HepG2 (cell line): ENCODE measurements at regions not wholly inside any gene's neighbourhood (a gene's known extent, or its start where the extent isn't known, plus 50 kb on each side); places are given as distances from the start of the nearest gene placed in this dataset.
A peak's percentile ranks its signal among the peaks of the same experiment; 100 is the strongest.

Experiments used
- ATAC-seq: fragments of 200-7000 bp; cut with Tn5 transposase; 3 replicates; pipeline ENCODE4 v1.9.1; 2020; ENCODE audit warnings: mild to moderate bottlenecking, moderate library complexity
- BruUV-seq: library from RNA; stranded (reverse); fragments of 400-500 nt; replicated peaks from 2 replicates; lab custom pipeline; 2021; lab: Mats Ljungman, UMichigan
- CTCF ChIA-PET: fragments of 300-600 bp; formaldehyde crosslinking; extraction: SDS; loops from one replicate; lab custom pipeline; 2021; ENCODE audit warnings: low total read pairs, inconsistent platforms, low intra/inter-chr PET ratio; lab: Yijun Ruan, JAX
- POLR2A ChIA-PET: fragments of 350-600 bp; sonication (Branson Sonifier 250); formaldehyde crosslinking; loops from one replicate; lab custom pipeline; 2020; ENCODE audit warnings: antibody characterized with exemption, inconsistent platforms; lab: Yijun Ruan, JAX
- DNase-seq: peaks from one replicate; pipeline ENCODE4 v3.0.0-alpha.2; 2015; ENCODE audit warnings: low spot score
- FAIRE-seq: peaks from 3 replicates; lab custom pipeline; 2011; peaks lifted over from hg19 to GRCh38; lab: Jason Lieb, UNC
- H2AFZ ChIP-seq: one replicate; pipeline ENCODE4 v1.6.1; 2011; ENCODE audit warnings: low read length, inconsistent platforms
- H3K27ac ChIP-seq: fragments of 300-600 bp; 3 replicates; pipeline ENCODE4 v1.8.0; 2011; ENCODE audit warnings: mixed run types, mild to moderate bottlenecking, mixed read lengths, low read length, inconsistent platforms; ENCODE audit not compliant: insufficient read depth; ENCODE audit errors: extremely low read length
- H3K27me3 ChIP-seq, 2 experiments: fragments of 200-600 bp in 1 of 2; 2 replicates in 1 of 2; 3 replicates in 1 of 2; pipeline versions ENCODE4 v1.6.0 to v1.8.0; 2011; ENCODE audit warnings: low read length in 2 of 2, mild to moderate bottlenecking in 2 of 2, moderate library complexity in 2 of 2, inconsistent platforms in 1 of 2; ENCODE audit not compliant: insufficient read depth in 2 of 2, control insufficient read depth in 1 of 2
- H3K36me3 ChIP-seq, 2 experiments: fragments of 200-600 bp in 1 of 2; replicated peaks in 1 of 2; 2 replicates in 1 of 2; 3 replicates in 1 of 2; pipeline versions ENCODE4 v1.5.1 to v1.8.0; 2011; ENCODE audit warnings: low read length in 2 of 2, inconsistent platforms in 1 of 2; ENCODE audit not compliant: insufficient read depth in 2 of 2, control insufficient read depth in 1 of 2
- H3K4me1 ChIP-seq: 2 replicates; pipeline ENCODE4 v1.5.1; 2012; ENCODE audit warnings: low read length, inconsistent platforms; ENCODE audit not compliant: insufficient read depth
- H3K4me2 ChIP-seq: 2 replicates; pipeline ENCODE4 v1.6.0; 2011; ENCODE audit warnings: low read depth, low read length, inconsistent platforms
- H3K4me3 ChIP-seq, 3 experiments: fragments of 200-600 bp in 1 of 3; sonication (generic), shearing (Covaris generic) in 1 of 3; replicated peaks in 1 of 3; 2 replicates each; pipeline ENCODE4 v1.5.1; 2011 to 2016; ENCODE audit warnings: low read length in 3 of 3, inconsistent platforms in 2 of 3, low read depth in 2 of 3, mild to moderate bottlenecking in 2 of 3, control low read depth in 1 of 3, mixed read lengths in 1 of 3; ENCODE audit not compliant: insufficient read depth in 1 of 3
- H3K79me2 ChIP-seq: one replicate; pipeline ENCODE4 v1.6.1; 2011; ENCODE audit warnings: low read length, inconsistent platforms; ENCODE audit not compliant: insufficient read depth
- H3K9ac ChIP-seq: 2 replicates; pipeline ENCODE4 v1.6.0; 2011; ENCODE audit warnings: mild to moderate bottlenecking, low read depth, low read length, inconsistent platforms; ENCODE audit not compliant: insufficient read depth
- H3K9me3 ChIP-seq: 2 replicates; pipeline ENCODE4 v1.5.1; 2012; ENCODE audit warnings: mild to moderate bottlenecking, low read length
- H4K20me1 ChIP-seq: 2 replicates; pipeline ENCODE4 v1.6.0; 2011; ENCODE audit warnings: inconsistent platforms, mild to moderate bottlenecking, low read length, moderate library complexity; ENCODE audit not compliant: insufficient read depth
- ATF7 ChIP-seq, 2 experiments: fragments of 450-650 bp in 1 of 2; sonication (generic) in 1 of 2; formaldehyde crosslinking in 1 of 2; IDR thresholded peaks; 2 replicates each; pipeline versions ENCODE4 v1.4.0 to v1.6.1; 2016 to 2020; ENCODE audit warnings: antibody characterized with exemption in 1 of 2, mild to moderate bottlenecking in 1 of 2, missing genetic modification reagents in 1 of 2
- ATRX ChIP-seq: sonication (generic); formaldehyde crosslinking; IDR thresholded peaks from 2 replicates; pipeline ENCODE4 v1.4.0; 2020; ENCODE audit warnings: missing genetic modification reagents, borderline replicate concordance
- CENPX ChIP-seq: sonication (generic); formaldehyde crosslinking; IDR thresholded peaks from 2 replicates; pipeline ENCODE4 v1.9.0; 2021; ENCODE audit warnings: mild to moderate bottlenecking, missing genetic modification reagents, moderate library complexity
- CREB1 ChIP-seq, 2 experiments: fragments of 450-650 bp in 1 of 2; IDR thresholded peaks; 2 replicates each; pipeline ENCODE4 v1.6.1; 2016 to 2017; ENCODE audit warnings: control low read depth in 1 of 2, mild to moderate bottlenecking in 1 of 2, missing compliant biosample characterization in 1 of 2, missing genetic modification characterization in 1 of 2
- GPN1 ChIP-seq: sonication (generic); formaldehyde crosslinking; IDR thresholded peaks from 2 replicates; pipeline ENCODE4 v1.5.1; 2020; ENCODE audit warnings: missing genetic modification reagents, borderline replicate concordance
- KLF13 ChIP-seq: sonication (generic); formaldehyde crosslinking; IDR thresholded peaks from 2 replicates; pipeline ENCODE4 v1.4.0; 2020; ENCODE audit warnings: mild to moderate bottlenecking, missing genetic modification reagents
- KLF16 ChIP-seq, 2 experiments: sonication (generic) in 1 of 2; formaldehyde crosslinking in 1 of 2; IDR thresholded peaks; 2 replicates each; pipeline versions ENCODE4 v1.6.1 to v1.8.0; 2016 to 2023; ENCODE audit warnings: missing genetic modification reagents in 2 of 2, missing compliant biosample characterization in 1 of 2
- RAD51 ChIP-seq: fragments of 450-650 bp; IDR thresholded peaks from 2 replicates; pipeline ENCODE4 v1.6.1; 2016; ENCODE audit warnings: borderline replicate concordance
- ZNF383 ChIP-seq: sonication (generic); formaldehyde crosslinking; IDR thresholded peaks from 2 replicates; pipeline ENCODE4 v1.4.0; 2020; ENCODE audit warnings: missing genetic modification reagents, mild to moderate bottlenecking, borderline replicate concordance
- ZSCAN21 ChIP-seq: sonication (generic); formaldehyde crosslinking; IDR thresholded peaks from 2 replicates; pipeline ENCODE4 v1.8.0; 2022; ENCODE audit warnings: mild to moderate bottlenecking, missing genetic modification reagents, moderate library complexity, borderline replicate concordance
- WGBS: methylation state at CpG from one replicate; pipeline ENCODE4 v1.1.6; 2017; ENCODE audit warnings: low lambda C conversion rate; 5-methylcytosine and 5-hydroxymethylcytosine counted together
- in situ Hi-C: cut with HindIII; loops from 2 replicates; pipeline ENCODE4 v1.10.0; 2017; ENCODE audit warnings: low pct_unique_long_range_greater_than_20kb; ENCODE audit not compliant: extremely low pct_ligation_motif_present
- intact Hi-C: fragments of 100-400 bp; cut with micrococcal nuclease; formaldehyde crosslinking; loops from one replicate; pipeline ENCODE4 v1.10.0; 2022; ENCODE audit not compliant: unreplicated experiment
- TF ChIP-seq, protein P1 (sequence below): sonication (generic); formaldehyde crosslinking; IDR thresholded peaks from 2 replicates; pipeline ENCODE4 v1.5.0; 2020; ENCODE audit warnings: mild to moderate bottlenecking, missing genetic modification reagents, moderate library complexity
- TF ChIP-seq, protein P2 (sequence below): sonication (generic); formaldehyde crosslinking; IDR thresholded peaks from 2 replicates; pipeline ENCODE4 v1.5.1; 2020; ENCODE audit warnings: mild to moderate bottlenecking, missing genetic modification reagents, borderline replicate concordance
- TF ChIP-seq, protein P3 (sequence below): sonication (generic); formaldehyde crosslinking; IDR thresholded peaks from 2 replicates; pipeline ENCODE4 v1.4.0; 2020; ENCODE audit warnings: missing genetic modification reagents, borderline replicate concordance

DNA sequence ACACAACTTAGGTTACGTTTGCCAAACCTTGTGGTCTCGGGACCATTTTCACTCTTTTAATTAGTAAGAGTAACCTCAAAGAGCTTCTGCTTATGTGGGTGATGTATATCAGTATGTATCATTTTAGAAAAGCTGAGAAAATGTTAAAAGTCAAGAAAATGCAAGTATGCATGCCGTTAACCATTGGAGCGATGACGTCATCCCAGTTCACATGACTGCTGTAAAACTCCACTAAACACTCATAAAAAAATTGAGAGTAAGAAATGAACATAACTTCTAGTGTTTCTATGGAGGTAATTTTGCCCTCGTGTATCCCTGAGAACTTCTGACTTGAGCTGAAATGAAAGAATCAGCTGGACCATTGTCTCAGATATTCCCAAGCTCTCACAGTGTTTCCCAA, 250.0 kb upstream of the CDH4 start:
- no TSS peak for BruUV-seq
- H3K79me2 ChIP-seq: no peaks in the 10 kb centered on the region
- no peaks in the 10 kb centered on the region for H4K20me1 ChIP-seq
- no peaks in the 10 kb centered on the region for H3K36me3 ChIP-seq
- no peak overlapping the region for H3K27ac ChIP-seq
- intact Hi-C loops: no loop called here
- TF ChIP-seq RAD51: no peak
- no peak for TF ChIP-seq ZSCAN21 (CRISPR knock-in tag)
- TF ChIP-seq ZNF383 (CRISPR knock-in tag): no peak
- no peak for TF ChIP-seq KLF16 (CRISPR knock-in tag; IDR thresholded peaks at IDR 0.05)
- TF ChIP-seq KLF13 (CRISPR knock-in tag): no peak
- TF ChIP-seq ATF7 (IDR thresholded peaks at IDR 0.05): peak; percentile 100
- no peak for TF ChIP-seq ATF7 (CRISPR knock-in tag; IDR thresholded peaks at IDR 0.05)
- TF ChIP-seq, protein P1, sequence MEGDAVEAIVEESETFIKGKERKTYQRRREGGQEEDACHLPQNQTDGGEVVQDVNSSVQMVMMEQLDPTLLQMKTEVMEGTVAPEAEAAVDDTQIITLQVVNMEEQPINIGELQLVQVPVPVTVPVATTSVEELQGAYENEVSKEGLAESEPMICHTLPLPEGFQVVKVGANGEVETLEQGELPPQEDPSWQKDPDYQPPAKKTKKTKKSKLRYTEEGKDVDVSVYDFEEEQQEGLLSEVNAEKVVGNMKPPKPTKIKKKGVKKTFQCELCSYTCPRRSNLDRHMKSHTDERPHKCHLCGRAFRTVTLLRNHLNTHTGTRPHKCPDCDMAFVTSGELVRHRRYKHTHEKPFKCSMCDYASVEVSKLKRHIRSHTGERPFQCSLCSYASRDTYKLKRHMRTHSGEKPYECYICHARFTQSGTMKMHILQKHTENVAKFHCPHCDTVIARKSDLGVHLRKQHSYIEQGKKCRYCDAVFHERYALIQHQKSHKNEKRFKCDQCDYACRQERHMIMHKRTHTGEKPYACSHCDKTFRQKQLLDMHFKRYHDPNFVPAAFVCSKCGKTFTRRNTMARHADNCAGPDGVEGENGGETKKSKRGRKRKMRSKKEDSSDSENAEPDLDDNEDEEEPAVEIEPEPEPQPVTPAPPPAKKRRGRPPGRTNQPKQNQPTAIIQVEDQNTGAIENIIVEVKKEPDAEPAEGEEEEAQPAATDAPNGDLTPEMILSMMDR (CRISPR knock-in tag): no peak
- peak; percentile 98 for TF ChIP-seq CREB1 (IDR thresholded peaks at IDR 0.05)
- no peak for TF ChIP-seq CREB1 (CRISPR knock-in tag; IDR thresholded peaks at IDR 0.05)
- TF ChIP-seq, protein P2, sequence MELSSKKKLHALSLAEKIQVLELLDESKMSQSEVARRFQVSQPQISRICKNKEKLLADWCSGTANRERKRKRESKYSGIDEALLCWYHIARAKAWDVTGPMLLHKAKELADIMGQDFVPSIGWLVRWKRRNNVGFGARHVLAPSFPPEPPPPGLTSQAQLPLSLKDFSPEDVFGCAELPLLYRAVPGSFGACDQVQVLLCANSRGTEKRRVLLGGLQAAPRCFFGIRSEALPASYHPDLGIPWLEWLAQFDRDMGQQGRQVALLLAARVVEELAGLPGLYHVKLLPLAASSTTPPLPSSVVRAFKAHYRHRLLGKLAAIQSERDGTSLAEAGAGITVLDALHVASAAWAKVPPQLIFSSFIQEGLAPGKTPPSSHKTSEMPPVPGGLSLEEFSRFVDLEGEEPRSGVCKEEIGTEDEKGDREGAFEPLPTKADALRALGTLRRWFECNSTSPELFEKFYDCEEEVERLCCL (CRISPR knock-in tag): no peak
- TF ChIP-seq CENPX (CRISPR knock-in tag): no peak
- no peak for TF ChIP-seq ATRX (CRISPR knock-in tag)
- no peak for TF ChIP-seq GPN1
- TF ChIP-seq, protein P3, sequence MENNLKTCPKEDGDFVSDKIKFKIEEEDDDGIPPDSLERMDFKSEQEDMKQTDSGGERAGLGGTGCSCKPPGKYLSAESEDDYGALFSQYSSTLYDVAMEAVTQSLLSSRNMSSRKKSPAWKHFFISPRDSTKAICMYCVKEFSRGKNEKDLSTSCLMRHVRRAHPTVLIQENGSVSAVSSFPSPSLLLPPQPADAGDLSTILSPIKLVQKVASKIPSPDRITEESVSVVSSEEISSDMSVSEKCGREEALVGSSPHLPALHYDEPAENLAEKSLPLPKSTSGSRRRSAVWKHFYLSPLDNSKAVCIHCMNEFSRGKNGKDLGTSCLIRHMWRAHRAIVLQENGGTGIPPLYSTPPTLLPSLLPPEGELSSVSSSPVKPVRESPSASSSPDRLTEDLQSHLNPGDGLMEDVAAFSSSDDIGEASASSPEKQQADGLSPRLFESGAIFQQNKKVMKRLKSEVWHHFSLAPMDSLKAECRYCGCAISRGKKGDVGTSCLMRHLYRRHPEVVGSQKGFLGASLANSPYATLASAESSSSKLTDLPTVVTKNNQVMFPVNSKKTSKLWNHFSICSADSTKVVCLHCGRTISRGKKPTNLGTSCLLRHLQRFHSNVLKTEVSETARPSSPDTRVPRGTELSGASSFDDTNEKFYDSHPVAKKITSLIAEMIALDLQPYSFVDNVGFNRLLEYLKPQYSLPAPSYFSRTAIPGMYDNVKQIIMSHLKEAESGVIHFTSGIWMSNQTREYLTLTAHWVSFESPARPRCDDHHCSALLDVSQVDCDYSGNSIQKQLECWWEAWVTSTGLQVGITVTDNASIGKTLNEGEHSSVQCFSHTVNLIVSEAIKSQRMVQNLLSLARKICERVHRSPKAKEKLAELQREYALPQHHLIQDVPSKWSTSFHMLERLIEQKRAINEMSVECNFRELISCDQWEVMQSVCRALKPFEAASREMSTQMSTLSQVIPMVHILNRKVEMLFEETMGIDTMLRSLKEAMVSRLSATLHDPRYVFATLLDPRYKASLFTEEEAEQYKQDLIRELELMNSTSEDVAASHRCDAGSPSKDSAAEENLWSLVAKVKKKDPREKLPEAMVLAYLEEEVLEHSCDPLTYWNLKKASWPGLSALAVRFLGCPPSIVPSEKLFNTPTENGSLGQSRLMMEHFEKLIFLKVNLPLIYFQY: no peak
- in situ Hi-C loops: no loop called here
- H2AFZ ChIP-seq: no peak overlapping the region
- H3K9me3 ChIP-seq: 0 out of 2 replicates have a peak, but pooled peaks cover 7% of the 10 kb centered on the region
- no peak overlapping the region for H3K9ac ChIP-seq
- ATAC-seq (no peak), FAIRE-seq (no peak), DNase-seq (no peak)
- 13% methylated on average over 6 of the region's 6 CpGs for WGBS
- H3K4me2 ChIP-seq: no peak overlapping the region
- CTCF ChIA-PET: no interaction called here
- H3K4me3 ChIP-seq: no peak overlapping the region
- H3K4me1 ChIP-seq: no peaks in the 10 kb centered on the region
- POLR2A ChIA-PET: no interaction called here
- H3K27me3 ChIP-seq: no peaks in the 10 kb centered on the region
